GM10266 (cell line): ENCODE measurements at regions not wholly inside any gene's neighbourhood (a gene's known extent, or its start where the extent isn't known, plus 50 kb on each side); places are given as distances from the start of the nearest gene placed in this dataset.

Experiments
- DNase-seq: peaks from one replicate; pipeline ENCODE4 v3.0.0; 2012; ENCODE audit errors: extremely low spot score
- CTCF ChIP-seq: IDR thresholded peaks from 2 replicates; pipeline ENCODE4 v1.5.1; 2012; ENCODE audit warnings: mild to moderate bottlenecking, low read depth; ENCODE audit not compliant: control insufficient read depth, insufficient read depth; ENCODE audit errors: missing control alignments

- no peak for TF ChIP-seq CTCF
These were observed 242.2 kb upstream of the MIR17HG start for GRCh38 chr13:91105270-91105669.

GRCh38 chr13:91106565-91106964, 240.9 kb upstream of the MIR17HG start:
- DNase-seq, result no peak
- no peak for TF ChIP-seq CTCF

More at GRCh38 chr13:91105270-91105669, 242.2 kb upstream of the MIR17HG start:
- no peak for DNase-seq

- no peak for TF ChIP-seq CTCF
- DNase-seq, result no peak
These were observed 239.2 kb upstream of the MIR17HG start for GRCh38 chr13:91108315-91108714.

GRCh38 chr13:91111476-91112200, 235.8 kb upstream of the MIR17HG start:
- no peak for DNase-seq
- no peak for TF ChIP-seq CTCF

- no peak for TF ChIP-seq CTCF
- no peak for DNase-seq
These were observed 235.1 kb upstream of the MIR17HG start for GRCh38 chr13:91112201-91112923.

- DNase-seq, result no peak
- TF ChIP-seq CTCF, result no peak
These were observed 234.6 kb upstream of the MIR17HG start for GRCh38 chr13:91112924-91113277.

- TF ChIP-seq CTCF, result no peak
- DNase-seq, result no peak
These were observed 231.7 kb upstream of the MIR17HG start for GRCh38 chr13:91115776-91116175.
